ENCODE measurements at regions not wholly inside any gene's neighbourhood (a gene's known extent, or its start where the extent isn't known, plus 50 kb on each side); places are given as distances from the start of the nearest gene placed in this dataset.

- no peak for DNase-seq (ENCODE audit: low read depth)
Measured at GRCh38 chr3:167958141-167958540, 137.6 kb downstream of the GOLIM4 start.

DNA sequence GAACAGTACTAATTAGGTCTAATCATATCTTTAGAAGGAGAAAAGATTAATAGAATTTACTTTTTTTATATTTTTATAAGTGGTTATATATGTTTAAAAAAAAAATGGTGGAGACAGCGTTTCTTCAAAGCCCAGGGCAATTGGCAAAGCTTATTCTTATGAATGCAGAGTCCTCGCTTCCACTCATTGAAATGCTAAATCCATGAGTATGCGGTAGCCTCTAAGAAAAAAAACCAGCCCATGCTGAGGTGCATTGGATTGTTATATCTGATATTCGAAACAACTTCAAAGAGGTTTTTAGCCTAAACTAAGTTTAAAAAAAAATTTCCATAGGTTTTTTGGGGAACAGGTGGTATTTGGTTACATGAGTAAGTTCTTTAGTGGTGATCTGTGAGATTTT is 142.8 kb downstream of the GOLIM4 start:
- DNase-seq (ENCODE audit: low read depth) = no peak

DNA sequence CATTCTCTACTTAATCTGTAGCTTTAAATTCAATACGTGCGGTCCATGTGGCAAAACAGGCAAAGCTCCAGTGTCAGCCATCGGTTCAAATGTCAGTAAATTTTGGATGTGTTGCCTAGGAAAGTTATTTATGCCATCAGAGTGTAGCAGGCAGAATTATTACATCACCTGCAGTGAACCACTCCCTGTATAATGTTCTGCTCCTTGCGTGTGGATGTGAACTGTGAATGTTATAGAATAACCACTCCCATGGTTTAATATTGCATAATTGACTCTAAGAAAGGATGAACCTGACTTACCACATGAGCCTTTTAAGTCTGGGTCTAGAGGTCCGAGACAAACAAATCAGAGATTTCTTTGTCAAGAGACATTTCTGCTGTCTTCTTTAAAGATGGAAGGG is 145.5 kb downstream of the GOLIM4 start:
- no peak for DNase-seq (ENCODE audit: low read depth)

- DNase-seq (ENCODE audit: low read depth) = peak; percentile 90
Measured at GRCh38 chr3:167941234-167941995, 154.3 kb downstream of the GOLIM4 start.

DNA sequence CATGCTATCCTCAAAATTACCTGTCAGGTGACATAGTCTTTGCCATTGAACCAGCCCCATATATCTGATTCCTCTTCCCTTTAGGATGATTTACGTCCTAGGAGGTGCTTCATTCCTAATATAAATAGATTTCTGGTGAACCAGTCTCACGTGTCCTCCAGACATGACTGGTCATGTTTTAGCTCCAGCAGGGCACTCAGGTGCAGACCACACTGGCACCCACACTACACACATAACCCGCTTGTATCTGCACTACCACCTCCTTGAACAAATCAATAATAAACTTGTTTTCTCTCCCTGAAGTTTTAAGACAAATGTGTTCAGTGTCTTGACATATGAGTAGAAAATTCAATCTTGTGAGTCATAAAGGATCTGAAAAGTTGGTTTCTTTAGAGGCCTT is 155.5 kb downstream of the GOLIM4 start:
- peak; percentile 13 for DNase-seq (ENCODE audit: low read depth)

- DNase-seq (ENCODE audit: low read depth) = no peak
Measured at GRCh38 chr3:167938516-167938915, 157.2 kb downstream of the GOLIM4 start.

GRCh38 chr3:167936019-167936418 is 159.7 kb downstream of the GOLIM4 start:
- no peak for DNase-seq (ENCODE audit: low read depth)

DNA sequence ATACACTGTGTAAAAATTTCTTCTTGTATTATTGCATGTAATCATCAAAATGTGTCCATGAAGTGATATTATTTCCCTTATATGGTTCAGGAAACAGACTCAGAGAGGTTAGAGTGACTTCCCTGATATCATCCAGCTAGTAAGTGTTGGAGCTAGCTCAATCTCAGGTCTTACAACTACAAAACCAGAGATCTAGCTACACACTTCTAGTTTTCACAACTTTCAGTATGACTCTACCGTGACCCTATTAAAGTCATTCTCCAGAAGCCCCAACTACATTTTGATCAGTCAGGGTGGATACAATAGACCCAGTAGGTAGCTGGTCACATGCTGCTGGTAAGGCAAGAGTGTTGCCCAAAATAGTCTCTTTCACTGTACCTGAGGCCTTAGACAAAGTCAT is 165.3 kb downstream of the GOLIM4 start:
- no peak for DNase-seq (ENCODE audit: low read depth)

DNA sequence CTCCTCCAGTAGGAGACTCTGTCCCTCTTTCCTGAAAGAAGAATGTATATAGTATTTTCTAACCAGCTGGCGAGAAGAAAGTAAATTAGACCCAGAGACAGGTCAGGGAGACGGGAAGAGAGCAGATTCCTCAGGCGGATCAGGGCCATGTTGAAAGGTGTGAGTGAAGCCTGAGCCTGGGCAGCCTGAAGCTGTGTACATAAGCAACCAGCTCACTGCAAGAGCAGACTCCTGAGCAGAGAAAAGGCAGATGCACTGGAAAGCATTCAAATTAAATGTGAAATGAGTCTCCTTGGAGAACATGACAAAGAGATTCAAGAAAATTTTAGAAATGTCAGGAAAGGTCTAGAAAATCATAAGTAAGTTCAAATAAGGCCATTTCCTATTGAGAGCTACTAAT is 165.8 kb downstream of the GOLIM4 start:
- DNase-seq (ENCODE audit: low read depth) = no peak

- DNase-seq (ENCODE audit: low read depth) = no peak
Measured at GRCh38 chr3:167928381-167928780, 167.3 kb downstream of the GOLIM4 start.

GRCh38 chr3:167920747-167921146 is 175.0 kb downstream of the GOLIM4 start:
- no peak for DNase-seq (ENCODE audit: low read depth)

DNA sequence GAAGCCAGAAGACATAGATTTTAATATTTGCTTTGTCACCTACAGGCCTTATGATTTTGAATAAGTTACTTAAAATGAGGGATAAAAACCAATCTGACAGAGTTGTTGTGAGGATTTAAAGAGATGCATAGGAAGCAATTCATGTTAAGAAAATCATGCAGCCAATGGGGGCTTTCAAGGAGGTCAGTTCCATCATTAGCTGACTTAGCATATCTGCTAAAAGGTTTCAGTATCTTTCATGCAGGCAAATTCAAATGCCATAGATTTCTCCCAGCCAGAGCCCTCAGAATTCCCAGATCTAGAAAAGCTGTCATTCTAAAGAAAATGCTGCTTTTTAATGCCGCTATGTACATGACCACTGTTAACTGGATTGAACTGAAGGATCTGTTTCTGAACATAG is 176.1 kb downstream of the GOLIM4 start:
- DNase-seq (ENCODE audit: low read depth) = no peak

- peak; percentile 43 for DNase-seq (ENCODE audit: low read depth)
Measured at GRCh38 chr3:167918686-167919085, 177.0 kb downstream of the GOLIM4 start.

- DNase-seq (ENCODE audit: low read depth) = no peak
Measured at GRCh38 chr3:167918008-167918596, 177.6 kb downstream of the GOLIM4 start.

GRCh38 chr3:167913219-167913835 is 177.8 kb downstream of the SERPINI1 start:
- DNase-seq (ENCODE audit: low read depth) = peak; percentile 84

DNA sequence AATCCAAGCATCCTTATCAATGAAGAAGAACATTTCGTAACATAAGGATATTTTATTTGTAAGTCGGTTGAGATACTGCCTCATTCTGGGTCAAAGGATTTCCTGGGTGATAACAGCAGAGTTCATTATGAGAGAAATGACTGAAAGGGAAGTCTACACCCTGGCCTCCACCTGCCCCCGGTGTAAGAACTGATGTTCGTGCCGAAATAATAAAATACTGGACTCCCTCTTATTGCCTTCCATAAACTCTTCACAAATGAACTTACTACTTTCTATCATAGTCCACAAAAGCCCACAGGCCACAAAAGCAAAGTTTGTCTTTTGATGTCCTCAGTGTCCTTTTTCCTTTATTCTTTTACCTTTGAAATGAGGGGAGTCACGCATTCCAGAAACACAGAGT is 174.4 kb downstream of the SERPINI1 start:
- DNase-seq (ENCODE audit: low read depth) = no peak

- DNase-seq (ENCODE audit: low read depth) = no peak
Measured at GRCh38 chr3:167909504-167909896, 174.0 kb downstream of the SERPINI1 start.

- DNase-seq (ENCODE audit: low read depth) = no peak
Measured at GRCh38 chr3:167908746-167909503, 173.4 kb downstream of the SERPINI1 start.

- no peak for DNase-seq (ENCODE audit: low read depth)
Measured at GRCh38 chr3:167908221-167908620, 172.7 kb downstream of the SERPINI1 start.

DNA sequence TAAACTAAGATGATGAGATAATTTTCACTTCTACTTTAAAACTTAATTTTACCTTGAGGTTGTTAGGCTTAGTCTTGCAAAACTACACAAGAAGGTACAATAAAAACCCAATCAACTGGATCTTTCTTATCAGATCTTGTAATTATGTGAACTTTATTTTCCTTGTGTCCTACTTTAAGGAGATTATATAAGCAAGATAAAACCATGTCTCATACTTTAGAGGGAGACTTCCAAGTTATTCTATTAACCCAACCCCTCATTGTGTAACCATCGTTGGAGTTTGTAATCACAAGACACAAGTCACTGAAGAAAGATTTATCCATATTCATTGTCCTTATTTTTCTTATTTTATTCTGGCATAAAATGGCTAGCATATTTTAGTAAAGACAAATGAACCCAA is 165.6 kb downstream of the SERPINI1 start:
- DNase-seq (ENCODE audit: low read depth) = no peak

DNA sequence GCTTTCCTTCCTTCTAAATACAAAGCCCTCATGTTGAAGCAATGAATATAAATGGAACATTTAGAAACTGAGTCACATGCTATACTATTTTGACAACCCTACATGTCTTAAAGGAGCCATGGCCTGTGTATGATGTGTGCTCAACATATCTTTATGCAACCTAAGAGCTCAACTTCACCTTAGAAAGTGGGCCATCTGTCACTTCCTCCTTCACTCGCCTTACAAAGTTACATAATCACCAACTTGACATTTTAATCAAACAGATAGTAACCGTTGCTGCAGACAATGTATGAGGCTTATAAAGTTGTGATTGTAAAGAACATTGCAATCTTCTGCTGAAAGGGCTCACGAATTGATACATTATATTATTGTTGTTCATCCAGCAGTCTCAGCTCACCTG is 163.6 kb downstream of the SERPINI1 start:
- DNase-seq (ENCODE audit: low read depth) = no peak

- no peak for DNase-seq (ENCODE audit: low read depth)
Measured at GRCh38 chr3:167898091-167898490, 162.6 kb downstream of the SERPINI1 start.

GRCh38 chr3:167895684-167896083 is 160.2 kb downstream of the SERPINI1 start:
- DNase-seq (ENCODE audit: low read depth) = no peak

All from stromal cell of bone marrow (primary cell).